H1 (cell line): ENCODE measurements at regions not wholly inside any gene's neighbourhood (a gene's known extent, or its start where the extent isn't known, plus 50 kb on each side); places are given as distances from the start of the nearest gene placed in this dataset.

Source experiments
- SIN3A ChIP-seq, 2 experiments: IDR thresholded peaks in 1 of 2; conservative IDR thresholded peaks in 1 of 2; 2 replicates each; pipeline ENCODE4 v1.6.1; 2011 to 2012; ENCODE audit warnings: low read length in 2 of 2, improper control_type of control experiment in 1 of 2, low read depth in 1 of 2, mild to moderate bottlenecking in 1 of 2

- no peak for TF ChIP-seq SIN3A (conservative IDR thresholded peaks at IDR 0.05 in 1 of 2, IDR thresholded peaks at IDR 0.05 in 1 of 2; ENCODE audit: low read depth in 1 of 2, low read length in 2 of 2)
Measured at GRCh38 chr11:130635937-130636630, 187.6 kb downstream of the ADAMTS15 start (continued).
